GM18517 (cell line): ENCODE measurements at regions not wholly inside any gene's neighbourhood (a gene's known extent, or its start where the extent isn't known, plus 50 kb on each side); places are given as distances from the start of the nearest gene placed in this dataset.

Experiments used
- ATAC-seq: cut with Tn5 transposase; IDR thresholded peaks from one replicate; pipeline ENCODE4 v1.9.1; 2021; ENCODE audit warnings: mild to moderate bottlenecking, moderate library complexity; ENCODE audit not compliant: unreplicated experiment

DNA sequence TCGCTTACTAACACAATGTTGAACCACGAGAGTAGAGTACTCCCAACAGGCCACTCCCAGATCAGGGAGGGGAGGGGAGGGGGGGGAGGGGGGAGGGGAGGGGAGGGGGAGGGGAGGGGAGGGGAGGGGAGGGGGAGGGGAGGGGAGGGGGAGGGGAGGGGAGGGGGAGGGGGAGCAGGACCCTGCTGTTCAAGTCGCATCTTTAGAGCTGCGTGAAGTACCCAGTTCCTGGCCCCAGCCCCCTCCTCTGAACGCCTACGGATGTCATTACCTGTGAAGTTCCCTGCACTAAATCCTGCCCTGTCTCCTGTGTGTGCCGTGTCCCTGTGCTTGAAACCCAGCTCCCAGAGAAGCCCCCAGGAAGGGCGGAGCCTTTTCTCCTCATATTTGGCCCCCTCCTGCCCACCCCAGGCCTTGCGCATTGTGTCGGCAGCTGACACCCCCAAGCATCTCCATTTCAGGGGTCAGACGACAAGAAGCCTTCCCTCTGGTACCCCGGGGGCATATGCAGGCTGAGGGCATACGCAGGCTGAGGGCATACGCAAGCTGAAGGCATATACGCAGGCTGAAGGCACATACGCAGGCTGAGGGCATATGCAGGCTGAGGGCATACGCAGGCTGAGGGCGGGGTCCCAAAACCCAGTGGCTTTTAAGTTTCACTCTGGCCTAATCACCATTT, 330.2 kb downstream of the C16orf95 start:
- no peak for ATAC-seq

DNA sequence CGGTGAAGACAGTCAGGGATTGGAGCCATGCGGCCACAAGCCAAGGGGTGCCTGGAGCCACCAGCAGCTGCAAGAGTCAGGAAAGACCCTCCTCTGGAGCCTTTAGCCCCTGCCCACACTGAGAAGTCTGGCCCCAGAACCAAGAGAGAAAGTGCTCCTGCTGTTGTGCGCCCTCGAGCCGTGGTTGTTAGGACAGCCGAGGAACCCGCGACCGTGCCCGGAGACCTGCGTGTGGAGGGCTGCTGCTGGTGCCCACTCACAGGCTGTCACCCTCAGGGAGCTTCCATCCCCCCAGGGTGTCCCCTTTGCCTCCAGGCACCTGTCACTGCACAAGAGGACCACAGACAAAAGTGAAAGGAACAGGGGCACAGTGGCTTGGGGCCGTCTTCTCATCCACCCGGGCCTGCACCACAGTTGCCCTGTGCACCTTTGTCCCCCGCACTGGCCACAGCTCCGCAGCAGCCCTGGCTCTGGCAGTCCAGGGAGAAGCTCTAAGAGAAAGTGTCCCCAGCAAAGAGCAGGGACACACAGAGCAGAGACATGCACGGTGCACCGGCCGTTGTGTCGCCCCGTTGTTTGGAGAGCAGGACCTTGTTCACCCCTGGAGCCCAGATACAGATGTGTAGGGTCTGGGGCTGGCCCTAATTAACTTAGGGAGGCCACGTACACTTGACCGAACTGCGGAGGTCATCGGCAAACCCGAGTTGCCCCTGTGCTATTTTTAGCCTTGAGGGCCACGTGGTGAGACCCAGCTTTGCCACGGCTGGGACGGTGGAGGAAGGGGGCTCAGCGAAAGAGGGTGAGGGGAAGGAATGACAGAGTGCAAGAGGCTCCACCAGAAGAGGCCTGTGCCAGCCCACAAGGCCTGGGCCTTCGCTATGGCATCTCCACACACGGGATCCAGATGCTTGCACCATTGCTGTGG, 329.2 kb downstream of the C16orf95 start:
- no peak for ATAC-seq

DNA sequence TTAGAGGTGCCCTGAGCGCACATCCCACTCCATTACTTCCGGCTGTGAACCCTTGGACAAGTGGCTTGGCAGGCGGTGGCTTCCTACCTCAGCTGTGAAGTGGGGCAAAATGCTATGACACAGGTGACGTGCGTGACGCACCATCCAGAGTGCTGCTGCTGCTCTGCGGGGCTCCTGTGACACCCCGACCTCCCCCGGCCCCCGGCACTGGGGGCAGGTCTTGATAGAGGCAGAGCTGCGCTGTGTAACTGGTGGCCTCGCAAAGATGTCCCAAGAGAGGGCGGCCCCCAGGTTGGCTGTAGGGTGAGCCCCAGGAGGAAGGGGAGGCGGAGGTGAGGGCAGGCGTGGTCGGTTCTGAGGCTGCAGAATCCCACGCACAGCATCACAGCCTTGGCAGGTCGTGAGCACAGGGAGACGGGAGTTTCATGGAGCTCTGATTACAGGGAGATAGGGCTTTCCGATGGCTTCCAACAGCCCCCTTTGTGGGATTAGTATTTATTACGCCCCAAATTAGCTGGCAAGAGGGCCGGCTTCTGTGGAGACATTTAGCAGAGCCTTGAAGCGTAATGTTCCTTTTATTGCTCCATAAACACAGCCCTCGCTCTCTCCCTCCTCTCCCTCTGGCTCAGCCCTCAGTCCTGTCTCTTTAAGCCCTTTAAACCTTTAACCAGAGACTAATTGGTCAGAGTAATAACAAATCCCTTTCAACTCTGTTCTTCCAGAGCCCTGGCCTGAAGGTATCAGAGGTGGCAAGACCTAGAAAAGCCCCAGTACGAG, 328.1 kb downstream of the C16orf95 start:
- ATAC-seq = no peak

GRCh38 chr16:86990451-86990850, 326.7 kb downstream of the C16orf95 start:
- no peak for ATAC-seq

DNA sequence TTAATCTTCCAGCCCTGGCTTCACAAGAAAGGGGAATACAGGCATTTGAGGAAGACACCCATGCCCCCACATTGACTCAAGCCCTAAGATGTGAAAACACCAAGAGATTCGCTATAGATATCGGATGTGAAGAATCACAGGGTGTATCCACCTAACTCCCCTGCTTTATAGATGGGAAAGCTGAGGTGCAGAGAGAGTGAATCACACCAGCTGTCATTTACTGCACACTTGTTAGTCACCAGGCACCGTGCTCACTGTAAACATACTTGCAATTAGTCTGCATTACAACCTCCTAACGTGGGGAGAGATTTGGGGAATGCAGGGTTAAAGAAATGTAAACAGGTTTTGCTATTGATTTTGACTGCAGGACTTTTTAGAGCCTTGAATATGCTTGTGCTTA, 325.5 kb downstream of the C16orf95 start:
- ATAC-seq = no peak

GRCh38 chr16:86992587-86992986, 324.6 kb downstream of the C16orf95 start:
- ATAC-seq = no peak

GRCh38 chr16:86993426-86994110, 323.6 kb downstream of the C16orf95 start:
- no peak for ATAC-seq

DNA sequence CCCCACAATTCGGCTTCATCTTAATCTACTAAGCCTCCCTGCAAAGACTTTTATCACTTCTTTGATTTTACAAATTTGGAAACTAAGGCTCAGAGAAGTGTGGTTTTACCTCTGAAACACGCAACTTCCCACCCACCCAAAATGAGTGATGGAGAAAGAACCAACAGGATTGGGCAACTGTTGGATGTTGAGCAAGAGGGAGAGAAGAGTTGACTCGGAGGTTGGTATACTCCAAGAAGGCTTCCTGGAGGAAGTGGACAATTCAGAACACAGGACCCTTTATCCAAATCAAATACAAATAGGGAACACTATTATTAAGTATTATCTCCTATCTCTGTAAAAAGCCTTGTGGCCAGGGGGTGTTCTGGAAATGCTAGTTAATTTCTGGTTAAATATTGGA, 323.0 kb downstream of the C16orf95 start:
- no peak for ATAC-seq

DNA sequence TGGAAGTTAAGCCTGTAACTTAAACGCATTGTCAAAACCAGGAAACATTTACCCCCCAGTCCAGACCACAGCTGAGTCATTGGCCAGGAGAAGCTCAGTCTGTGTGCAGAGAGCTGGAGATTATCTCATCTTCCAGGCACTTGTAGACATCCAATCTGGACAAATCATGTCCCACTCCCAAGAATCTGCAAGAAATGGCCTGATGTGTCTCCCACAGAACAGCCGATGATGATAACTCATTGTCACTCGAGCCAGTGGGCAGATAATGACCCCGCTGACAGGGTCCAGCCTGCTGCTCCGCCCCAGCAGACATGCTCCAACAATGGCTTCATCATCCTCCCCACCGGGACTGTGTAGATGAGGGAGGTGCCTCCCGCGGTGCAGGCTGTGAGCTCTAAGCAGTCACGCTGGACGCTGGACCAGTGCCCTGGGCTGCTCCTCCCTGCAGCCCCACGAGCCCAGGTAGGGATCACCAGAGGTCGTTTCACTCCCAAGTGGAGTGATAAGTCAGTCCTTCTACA, 322.5 kb downstream of the C16orf95 start:
- ATAC-seq = no peak

GRCh38 chr16:86995456-86995855, 321.7 kb downstream of the C16orf95 start:
- no peak for ATAC-seq

- ATAC-seq = no peak
Observed at GRCh38 chr16:86996081-86996480, 321.1 kb downstream of the C16orf95 start.

DNA sequence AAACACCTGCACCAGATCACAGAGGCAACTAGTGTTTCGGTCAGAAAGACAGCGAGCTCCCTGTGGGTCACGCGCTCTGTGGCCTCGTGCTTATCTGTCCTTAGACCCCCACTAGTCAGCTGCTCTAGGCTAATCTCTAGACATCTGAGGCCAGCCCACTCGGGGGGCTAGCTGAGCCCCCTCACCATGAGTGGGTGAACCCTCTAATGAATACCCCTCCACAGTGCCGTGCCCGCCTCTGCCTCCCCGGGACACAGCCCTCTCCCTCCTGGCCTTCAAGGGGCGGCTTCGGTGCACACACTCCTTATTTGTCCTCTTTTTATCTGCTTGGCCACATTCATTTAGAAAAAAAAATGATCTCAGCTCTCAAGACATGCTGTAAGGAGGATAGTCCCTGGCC, 320.1 kb downstream of the C16orf95 start:
- no peak for ATAC-seq

- no peak for ATAC-seq
Observed at GRCh38 chr16:86998196-86999001, 318.8 kb downstream of the C16orf95 start.

GRCh38 chr16:87000001-87000400, 317.2 kb downstream of the C16orf95 start:
- ATAC-seq = no peak

DNA sequence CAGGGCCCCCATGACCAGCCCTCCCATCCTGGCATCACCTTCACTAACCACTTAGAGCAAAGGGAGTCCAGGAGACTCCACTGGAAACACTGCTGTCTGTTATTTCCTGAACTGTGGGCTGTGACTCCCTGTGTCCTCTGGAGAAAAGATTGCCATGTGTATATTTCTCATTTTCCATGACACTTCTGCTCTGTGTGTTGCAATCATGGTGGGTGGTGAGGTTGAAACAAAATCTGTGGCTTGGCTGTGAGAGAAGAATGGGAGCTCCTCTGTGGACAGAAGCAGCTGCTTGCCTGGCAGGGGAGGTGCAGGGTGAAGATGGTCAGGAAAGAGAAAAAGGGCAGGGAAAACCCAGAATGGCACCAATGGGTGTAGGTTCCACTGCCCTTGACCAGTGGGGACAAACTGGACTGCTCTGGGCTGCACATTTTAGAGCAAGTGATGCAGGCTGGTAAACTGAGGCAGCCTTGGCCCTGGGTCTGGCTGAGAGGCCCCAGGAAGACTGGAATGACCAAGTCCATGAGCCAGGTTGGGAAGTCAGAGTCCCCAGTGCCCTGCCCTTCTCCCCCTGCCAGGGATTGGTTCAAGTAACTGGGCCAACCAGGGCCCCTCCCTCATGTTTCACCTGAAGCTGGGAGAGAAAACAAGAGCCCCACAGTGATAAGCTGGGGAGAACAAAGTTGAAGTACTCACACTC, 314.3 kb downstream of the C16orf95 start:
- ATAC-seq = no peak

- no peak for ATAC-seq
Observed at GRCh38 chr16:87003414-87003755, 313.8 kb downstream of the C16orf95 start.

GRCh38 chr16:87006021-87006420, 311.2 kb downstream of the C16orf95 start:
- ATAC-seq = no peak

DNA sequence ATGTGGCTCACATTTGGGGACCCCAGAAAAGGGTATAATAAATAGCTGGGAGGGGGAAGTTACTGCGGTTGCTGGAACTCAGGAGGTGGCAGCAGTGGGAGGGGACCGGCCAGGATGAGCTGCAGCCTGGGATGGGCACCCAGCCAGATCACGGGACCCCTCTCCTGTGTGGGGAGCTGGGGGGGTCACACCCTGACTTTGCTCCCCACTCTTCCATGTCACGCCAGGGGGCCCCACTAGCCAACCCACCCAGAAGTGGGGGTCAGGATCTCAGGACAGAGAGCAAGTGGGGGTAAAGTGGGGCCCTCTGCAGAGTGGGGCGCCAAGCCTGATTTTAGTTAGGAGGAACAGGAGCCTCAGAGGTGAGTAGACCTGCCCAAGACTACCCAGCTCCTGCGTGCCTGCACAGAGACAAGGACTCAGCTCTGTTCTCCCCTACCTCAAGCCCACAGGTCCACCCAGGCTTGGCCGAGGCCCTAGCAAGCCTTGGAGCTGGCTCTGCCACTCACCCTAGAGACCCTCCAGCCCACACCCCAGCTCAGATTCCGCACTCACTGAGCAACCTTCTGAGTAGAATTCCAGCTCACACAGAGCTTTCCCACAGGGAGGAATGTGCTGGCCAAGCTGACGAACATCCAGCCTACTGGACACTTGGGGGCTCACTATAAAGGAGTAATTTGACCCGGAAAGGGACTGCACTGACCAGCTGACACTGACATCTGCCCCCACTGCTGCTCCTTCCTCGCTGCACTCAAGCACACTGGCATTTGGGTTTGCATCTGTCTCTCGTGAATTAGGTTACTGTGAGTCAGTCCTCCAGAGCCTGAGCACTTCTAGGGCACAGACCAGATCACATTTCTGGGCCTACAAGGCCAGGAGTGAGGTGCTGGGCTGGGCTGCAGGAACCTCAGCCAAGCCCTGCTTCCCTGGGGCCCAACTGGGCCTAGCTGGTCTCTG, 310.1 kb downstream of the C16orf95 start:
- ATAC-seq = no peak
